GM12872 (cell line): ENCODE measurements at regions not wholly inside any gene's neighbourhood (a gene's known extent, or its start where the extent isn't known, plus 50 kb on each side); places are given as distances from the start of the nearest gene placed in this dataset.

Source experiments
- TF ChIP-seq, protein P1 (sequence below): IDR thresholded peaks from 3 replicates; pipeline ENCODE4 v1.5.1; 2011; ENCODE audit warnings: low read depth, mild to moderate bottlenecking, low read length, moderate library complexity; ENCODE audit not compliant: insufficient read depth

- TF ChIP-seq, protein P1, sequence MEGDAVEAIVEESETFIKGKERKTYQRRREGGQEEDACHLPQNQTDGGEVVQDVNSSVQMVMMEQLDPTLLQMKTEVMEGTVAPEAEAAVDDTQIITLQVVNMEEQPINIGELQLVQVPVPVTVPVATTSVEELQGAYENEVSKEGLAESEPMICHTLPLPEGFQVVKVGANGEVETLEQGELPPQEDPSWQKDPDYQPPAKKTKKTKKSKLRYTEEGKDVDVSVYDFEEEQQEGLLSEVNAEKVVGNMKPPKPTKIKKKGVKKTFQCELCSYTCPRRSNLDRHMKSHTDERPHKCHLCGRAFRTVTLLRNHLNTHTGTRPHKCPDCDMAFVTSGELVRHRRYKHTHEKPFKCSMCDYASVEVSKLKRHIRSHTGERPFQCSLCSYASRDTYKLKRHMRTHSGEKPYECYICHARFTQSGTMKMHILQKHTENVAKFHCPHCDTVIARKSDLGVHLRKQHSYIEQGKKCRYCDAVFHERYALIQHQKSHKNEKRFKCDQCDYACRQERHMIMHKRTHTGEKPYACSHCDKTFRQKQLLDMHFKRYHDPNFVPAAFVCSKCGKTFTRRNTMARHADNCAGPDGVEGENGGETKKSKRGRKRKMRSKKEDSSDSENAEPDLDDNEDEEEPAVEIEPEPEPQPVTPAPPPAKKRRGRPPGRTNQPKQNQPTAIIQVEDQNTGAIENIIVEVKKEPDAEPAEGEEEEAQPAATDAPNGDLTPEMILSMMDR: no peak
Measured at GRCh38 chrX:15983034-15983433, 128.4 kb upstream of the AP1S2 start.

GRCh38 chrX:15977644-15978043 is 123.0 kb upstream of the AP1S2 start:
- TF ChIP-seq, protein P1: no peak

DNA sequence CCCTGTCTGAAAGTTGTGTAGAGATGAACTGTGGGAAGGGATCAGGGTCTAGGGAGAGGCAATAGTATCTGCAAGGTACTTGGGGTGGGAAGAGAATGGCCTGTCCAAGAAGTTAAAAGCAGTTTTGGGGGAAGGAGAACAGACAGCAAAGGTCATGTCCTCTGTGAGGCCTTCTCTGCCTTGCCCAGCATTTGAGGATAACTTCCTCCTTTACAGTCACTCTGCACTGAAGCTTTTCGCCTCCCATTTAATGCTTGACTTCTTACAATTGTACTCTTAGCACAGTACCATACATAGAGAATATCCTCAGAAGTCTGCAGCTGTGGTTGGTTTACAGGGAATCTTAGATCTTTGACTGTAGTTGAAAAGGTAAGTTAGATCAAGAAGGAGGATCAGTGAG is 121.8 kb upstream of the AP1S2 start:
- TF ChIP-seq, protein P1: no peak

- TF ChIP-seq, protein P1: no peak
Measured at GRCh38 chrX:15973946-15974345, 119.3 kb upstream of the AP1S2 start.

DNA sequence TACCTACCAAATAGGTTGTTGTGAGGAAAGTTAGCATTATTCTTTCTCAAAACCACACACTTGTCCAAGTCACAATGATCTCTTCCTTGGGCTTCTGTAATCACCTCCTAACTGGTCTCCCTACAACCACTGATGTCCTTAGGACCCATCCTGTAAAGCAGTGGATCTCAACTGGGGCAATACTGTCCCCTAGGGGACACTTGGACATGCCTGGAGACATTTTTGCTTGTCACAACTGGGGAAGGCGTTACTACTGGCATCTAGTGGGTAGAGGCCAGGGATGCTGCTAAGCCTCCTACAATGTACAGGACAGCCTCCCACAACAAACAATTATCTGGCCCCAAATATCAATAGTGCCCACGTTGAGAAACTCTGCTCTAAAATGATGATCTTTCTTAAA is 118.7 kb upstream of the AP1S2 start:
- TF ChIP-seq, protein P1: peak; percentile 48

DNA sequence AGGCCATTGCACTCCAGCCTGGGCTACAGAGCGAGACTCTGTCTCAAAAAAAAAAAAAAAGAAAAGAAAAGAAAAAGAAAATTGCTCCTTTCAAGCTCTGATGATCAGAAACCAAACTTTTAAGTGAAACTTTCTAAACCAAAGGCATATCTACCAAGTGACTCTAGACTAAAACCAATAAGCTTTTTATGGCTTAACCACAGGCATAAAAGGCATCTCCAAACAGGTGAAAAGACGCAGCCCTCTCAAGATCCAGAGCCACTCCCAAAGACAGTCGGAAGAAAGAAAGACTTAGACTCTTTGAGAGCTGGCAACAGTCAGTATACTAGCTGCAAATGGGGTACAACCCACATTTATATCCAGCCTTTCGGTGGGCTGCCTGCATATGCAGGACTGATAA is 117.1 kb upstream of the AP1S2 start:
- TF ChIP-seq, protein P1: no peak

- TF ChIP-seq, protein P1: no peak
Measured at GRCh38 chrX:15963858-15964257, 109.2 kb upstream of the AP1S2 start.

DNA sequence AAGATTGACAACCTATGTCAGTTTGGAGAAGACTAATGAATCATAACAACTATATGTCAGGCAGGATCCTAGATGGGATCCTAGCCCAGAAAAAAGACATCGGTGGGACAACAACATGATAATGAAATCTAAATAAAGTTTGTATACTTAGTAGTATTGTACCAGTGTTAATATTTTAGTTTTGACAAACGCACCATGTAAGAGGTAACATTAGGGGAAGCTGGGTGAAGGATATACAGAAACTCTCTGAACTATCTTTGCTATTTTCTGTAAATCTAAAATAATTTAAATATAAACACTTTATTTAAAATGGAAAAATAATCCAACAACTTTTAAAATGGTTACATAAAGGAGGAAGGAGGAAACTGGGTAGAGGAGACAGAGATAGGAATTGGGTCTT is 105.6 kb upstream of the AP1S2 start:
- TF ChIP-seq, protein P1: no peak
